ENCODE measurements at regions not wholly inside any gene's neighbourhood (a gene's known extent, or its start where the extent isn't known, plus 50 kb on each side); places are given as distances from the start of the nearest gene placed in this dataset.

- FAIRE-seq: no peak
- Histone ChIP-seq H2AFZ (ENCODE audit: low read depth, low read length) (no peak overlapping the region), H3K27me3 (ENCODE audit: control insufficient read depth in 2 of 2, insufficient read depth in 2 of 2, low read length in 2 of 2) (peaks cover 0 to 13% of the 10 kb centered on the region in 2 experiments; a peak in 3 of 5 replicates), H3K9me1 (ENCODE audit: control insufficient read depth, insufficient read depth, low read length) (no peaks in the 10 kb centered on the region), H3K79me2 (ENCODE audit: control insufficient read depth, insufficient read depth, low read length) (no peaks in the 10 kb centered on the region), H3K36me3 (ENCODE audit: control insufficient read depth, insufficient read depth, low read length) (no peaks in the 10 kb centered on the region), H3K4me1 (replicated peaks in 1 of 2; ENCODE audit: control insufficient read depth in 2 of 2, insufficient read depth in 2 of 2, low read length in 2 of 2) (no peaks in the 10 kb centered on the region), H3K4me3 (no peak overlapping the region), H3K27ac (ENCODE audit: extremely low read depth, low read depth, low read length) (no peak overlapping the region), H3K9ac (ENCODE audit: insufficient read depth in 1 of 2, low read depth in 2 of 2, low read length in 2 of 2) (no peak overlapping the region), H4K20me1 (replicated peaks; ENCODE audit: control insufficient read depth, insufficient read depth, low read length) (no peaks in the 10 kb centered on the region), H3K9me3 (replicated peaks; ENCODE audit: control insufficient read depth, insufficient read depth, low read depth, low read length) (no peaks in the 10 kb centered on the region), H3K4me2 (ENCODE audit: insufficient read depth, low read length) (no peak overlapping the region)
- ChIA-PET CTCF (ENCODE audit: low intra/inter-chr PET ratio) (no interaction called here), POLR2A (interaction anchor here (0.7 to 0.9 kb wide), 2 partner anchors 12 to 53 kb away, joined by 3 to 4 read pairs; no protein-coding TSS in a partner anchor)
- in situ Hi-C loops (cut with MboI) (no loop called here), intact Hi-C loops (cut with micrococcal nuclease) (no loop called here)
- no peak for ATAC-seq
- TF ChIP-seq CEBPB (tag; IDR thresholded peaks at IDR 0.05) (no peak), PYGO2 (tag; IDR thresholded peaks at IDR 0.05) (no peak), NFE2L1 (tag; IDR thresholded peaks at IDR 0.05; ENCODE audit: borderline replicate concordance, low read depth) (no peak), XRCC3 (IDR thresholded peaks at IDR 0.05) (no peak), RHOXF2B (CRISPR knock-in tag; conservative IDR thresholded peaks at IDR 0.05) (no peak), KLF1 (tag; IDR thresholded peaks at IDR 0.05) (no peak), STAT6 (CRISPR knock-in tag; IDR thresholded peaks at IDR 0.05) (no peak), ZNF77 (CRISPR knock-in tag; IDR thresholded peaks at IDR 0.05) (no peak), STAG1 (CRISPR knock-in tag; IDR thresholded peaks at IDR 0.05; ENCODE audit: borderline replicate concordance) (no peak), HNRNPK (IDR thresholded peaks at IDR 0.05; ENCODE audit: low read depth, low read length, poor library complexity, severe bottlenecking) (no peak), FOXP4 (CRISPR knock-in tag; IDR thresholded peaks at IDR 0.05; ENCODE audit: borderline replicate concordance) (no peak), PHB2 (IDR thresholded peaks at IDR 0.05; ENCODE audit: low read depth) (no peak), HDAC1 (IDR thresholded peaks at IDR 0.05) (no peak), PRDM10 (IDR thresholded peaks at IDR 0.05; ENCODE audit: partially characterized antibody) (no peak)
- BruUV-seq (replicated peaks): no TSS peak
- 0% methylated on average over 7 of the region's 7 CpGs for WGBS (ENCODE audit: insufficient coverage, low coverage, missing lambda C conversion rate)
- no peak for DNase-seq (ENCODE audit: extremely low read depth in 1 of 4, low spot score in 3 of 4)
Measured at GRCh38 chr5:68803881-68804319, 289.9 kb upstream of the SLC30A5 start.

Measured in K562 (cell line).